Immature natural killer cell (primary cell): ENCODE measurements at regions not wholly inside any gene's neighbourhood (a gene's known extent, or its start where the extent isn't known, plus 50 kb on each side); places are given as distances from the start of the nearest gene placed in this dataset.

Experiments used
- DNase-seq, 3 donors: peaks; one replicate each; pipeline ENCODE4 v3.0.0; 2022; ENCODE audit warnings: mixed read lengths in 1 of 3
- H3K27ac Mint-ChIP-seq, 6 donors: one replicate each; pipeline ENCODE4 v1.8.0; 2020; ENCODE audit warnings: mixed read lengths in 6 of 6, mild to moderate bottlenecking in 5 of 6, inconsistent platforms in 4 of 6, moderate library complexity in 3 of 6
- H3K27me3 Mint-ChIP-seq, 3 donors: one replicate each; pipeline ENCODE4 v1.8.0; 2020 to 2021; ENCODE audit warnings: low read depth in 3 of 3, mild to moderate bottlenecking in 3 of 3, mixed read lengths in 3 of 3, moderate library complexity in 3 of 3, inconsistent platforms in 1 of 3
- H3K36me3 Mint-ChIP-seq, 3 donors: one replicate each; pipeline ENCODE4 v1.8.0; 2020; ENCODE audit warnings: mixed read lengths in 3 of 3, inconsistent platforms in 2 of 3, mild to moderate bottlenecking in 2 of 3
- H3K4me1 Mint-ChIP-seq, 2 donors: one replicate each; pipeline ENCODE4 v1.8.0; 2020; ENCODE audit warnings: inconsistent platforms in 2 of 2, mild to moderate bottlenecking in 2 of 2, mixed read lengths in 2 of 2, moderate library complexity in 1 of 2
- H3K4me3 Mint-ChIP-seq, 5 donors: one replicate each; pipeline ENCODE4 v1.8.0; 2020; ENCODE audit warnings: mild to moderate bottlenecking in 5 of 5, mixed read lengths in 5 of 5, inconsistent platforms in 3 of 5, moderate library complexity in 3 of 5
- H3K9me3 Mint-ChIP-seq, 6 donors: one replicate each; pipeline ENCODE4 v1.8.0; 2020; ENCODE audit warnings: mild to moderate bottlenecking in 6 of 6, mixed read lengths in 6 of 6, inconsistent platforms in 4 of 6, moderate library complexity in 3 of 6

DNA sequence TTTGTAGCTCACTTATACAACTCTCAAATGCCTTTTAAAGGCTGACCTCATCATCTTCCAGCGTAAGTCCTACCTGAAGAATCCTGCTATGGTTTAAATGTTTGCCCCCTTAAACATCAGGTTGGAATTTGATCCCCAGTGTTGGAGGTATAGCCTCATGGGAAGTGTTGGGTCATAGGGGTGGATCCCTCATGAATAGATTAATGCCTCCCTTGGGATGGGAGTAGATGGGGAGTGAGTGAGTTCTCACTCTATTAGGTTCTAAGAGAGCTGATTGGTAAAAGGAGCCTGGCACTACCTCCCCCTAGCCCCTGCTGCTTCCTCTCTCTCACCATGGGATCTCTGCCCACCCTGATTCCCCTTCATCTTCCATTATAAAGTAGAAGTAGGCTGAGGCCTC lies 285.6 kb downstream of the FZD1 start:
- Mint-ChIP-seq H3K36me3 (no peaks in the 10 kb centered on the region), H3K4me3 (no peak overlapping the region), H3K27me3 (peaks cover 0 to 3% (median 0%) of the 10 kb centered on the region in 3 donors), H3K9me3 (peaks cover 2 to 20% (median 3%) of the 10 kb centered on the region in 6 donors), H3K27ac (no peak overlapping the region), H3K4me1 (no peaks in the 10 kb centered on the region)
- no peak for DNase-seq

DNA sequence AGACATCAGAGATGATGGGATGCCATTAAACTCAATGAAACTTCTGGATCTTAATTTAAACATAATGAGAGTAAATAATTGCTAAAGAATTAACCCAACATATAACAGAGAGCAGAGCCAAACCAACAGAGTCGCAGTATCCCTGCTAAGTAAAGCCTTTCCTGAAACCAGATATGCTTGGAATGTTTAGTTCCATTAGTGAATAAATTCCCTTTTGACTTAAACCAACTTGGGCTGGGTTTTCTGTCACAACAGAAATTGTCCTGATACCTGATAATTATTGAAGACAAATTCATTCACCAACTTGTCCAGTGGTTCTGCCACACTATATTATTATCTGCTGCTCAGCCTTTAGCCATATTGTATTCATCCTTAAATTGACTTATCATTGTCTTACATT lies 286.7 kb downstream of the FZD1 start:
- no peak overlapping the region for H3K27ac Mint-ChIP-seq
- DNase-seq, result no peak
- peaks cover 0 to 25% (median 4%) of the 10 kb centered on the region in 6 donors for H3K9me3 Mint-ChIP-seq
- H3K27me3 Mint-ChIP-seq, result peaks cover 0 to 3% (median 0%) of the 10 kb centered on the region in 3 donors
- no peaks in the 10 kb centered on the region for H3K4me1 Mint-ChIP-seq
- no peaks in the 10 kb centered on the region for H3K36me3 Mint-ChIP-seq
- no peak overlapping the region for H3K4me3 Mint-ChIP-seq

DNA sequence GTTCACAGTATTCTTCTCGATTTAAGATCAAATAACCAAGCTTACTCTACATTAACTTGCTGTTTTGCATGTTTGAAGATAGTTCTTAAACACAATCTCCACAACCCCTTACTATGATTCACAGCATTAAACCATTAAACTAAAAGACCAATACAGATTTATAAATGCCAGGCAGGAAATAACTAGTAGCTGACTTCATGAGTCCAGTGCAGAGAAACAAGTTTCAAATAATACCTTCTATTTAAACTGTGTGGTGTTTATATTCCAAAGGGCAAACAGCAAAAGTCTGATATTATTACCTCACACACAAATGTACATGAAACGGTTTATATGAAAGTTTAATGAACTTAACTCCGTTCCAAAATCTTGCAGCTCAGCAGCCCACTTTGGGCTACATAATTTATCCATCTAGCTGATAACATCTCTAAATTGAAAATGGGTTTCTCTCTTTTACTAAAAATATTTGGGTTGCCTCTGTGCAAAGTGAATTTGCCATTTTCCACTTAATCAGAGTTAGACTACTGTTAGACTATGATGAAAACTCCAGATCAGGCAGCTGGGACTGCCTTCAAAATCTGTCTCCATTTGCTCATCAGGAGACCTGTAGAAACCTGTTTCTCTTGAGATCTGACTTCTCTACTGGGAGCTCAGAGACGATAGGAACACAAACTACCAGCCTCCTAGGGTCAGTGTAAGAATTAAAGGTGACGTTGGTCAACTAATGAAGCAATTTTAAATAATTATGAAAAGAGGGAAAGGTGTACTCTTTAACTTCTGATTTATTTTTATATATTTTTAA lies 287.3 kb downstream of the FZD1 start:
- Mint-ChIP-seq H3K27me3 (no peaks in the 10 kb centered on the region), H3K4me1 (no peaks in the 10 kb centered on the region), H3K27ac (no peak overlapping the region), H3K9me3 (peaks cover 0 to 25% (median 4%) of the 10 kb centered on the region in 6 donors), H3K4me3 (no peak overlapping the region), H3K36me3 (no peaks in the 10 kb centered on the region)
- DNase-seq, result no peak

DNA sequence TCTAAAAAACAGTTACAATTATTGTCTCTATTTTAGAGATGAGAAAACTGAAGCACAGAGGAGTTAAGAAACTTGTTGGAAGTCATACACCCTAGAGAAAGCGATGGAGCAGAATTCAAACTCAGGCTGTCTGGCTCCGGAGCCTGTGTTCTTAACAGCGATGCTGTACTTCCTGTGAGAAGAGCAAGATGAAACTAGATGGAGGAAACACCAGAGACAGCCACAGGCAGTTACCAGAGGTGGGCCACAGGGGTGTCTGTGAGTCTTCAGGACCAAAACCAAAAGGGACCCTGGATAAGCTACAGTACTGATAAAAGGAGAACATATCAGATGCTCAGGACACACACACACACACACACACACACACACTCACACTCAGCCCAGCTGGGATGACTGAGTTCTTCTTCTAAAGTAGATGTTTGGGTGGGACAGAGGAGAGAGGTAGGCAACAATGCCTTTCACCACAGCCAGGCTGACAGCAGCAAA lies 289.2 kb downstream of the FZD1 start:
- no peak overlapping the region for H3K27ac Mint-ChIP-seq
- peaks cover 0 to 41% (median 6%) of the 10 kb centered on the region in 6 donors for H3K9me3 Mint-ChIP-seq
- no peak overlapping the region for H3K4me3 Mint-ChIP-seq
- DNase-seq, result no peak
- H3K27me3 Mint-ChIP-seq, result no peaks in the 10 kb centered on the region
- H3K4me1 Mint-ChIP-seq, result no peaks in the 10 kb centered on the region
- H3K36me3 Mint-ChIP-seq, result no peaks in the 10 kb centered on the region

DNA sequence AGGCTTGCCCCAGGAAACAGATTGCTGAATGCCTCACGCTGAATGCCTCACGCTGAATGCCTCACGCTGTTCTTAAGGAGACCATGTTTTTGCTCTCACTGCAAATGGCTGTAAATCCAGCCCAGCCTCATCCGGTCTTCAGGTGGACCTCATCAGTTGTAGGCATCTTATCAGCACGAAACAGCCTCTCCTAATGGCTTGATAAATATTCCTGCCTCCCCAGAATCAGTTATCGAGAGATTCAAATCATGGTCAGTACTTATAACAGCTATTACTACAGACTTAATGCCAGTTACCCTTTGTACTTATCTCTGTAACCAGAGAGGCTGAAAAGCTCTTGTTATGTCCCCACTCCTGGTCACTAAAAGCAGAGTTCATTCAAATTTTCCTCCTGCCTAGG lies 290.6 kb downstream of the FZD1 start:
- no peak overlapping the region for H3K27ac Mint-ChIP-seq
- DNase-seq, result no peak
- H3K36me3 Mint-ChIP-seq, result no peaks in the 10 kb centered on the region
- no peaks in the 10 kb centered on the region for H3K4me1 Mint-ChIP-seq
- no peak overlapping the region for H3K4me3 Mint-ChIP-seq
- H3K27me3 Mint-ChIP-seq, result no peaks in the 10 kb centered on the region
- H3K9me3 Mint-ChIP-seq, result peaks cover 0 to 53% (median 8%) of the 10 kb centered on the region in 6 donors

DNA sequence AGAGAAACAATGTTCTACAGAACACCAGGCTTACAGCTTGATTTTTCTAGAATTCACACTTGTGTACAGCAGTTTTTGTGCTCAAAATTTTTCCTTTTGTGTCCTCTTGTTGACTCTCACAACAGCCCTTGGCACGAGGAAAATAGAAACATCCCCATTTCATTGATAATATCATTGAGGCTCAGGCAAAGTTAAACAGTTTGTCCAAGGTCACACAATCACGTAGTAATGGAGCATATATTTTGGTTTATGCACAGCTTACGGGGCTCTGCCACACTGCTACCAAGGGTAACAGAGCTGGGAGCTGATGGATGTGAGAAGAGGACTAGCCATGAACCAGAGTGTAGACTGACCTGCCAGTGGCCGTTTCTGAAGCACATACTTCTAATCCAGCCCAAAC lies 292.0 kb downstream of the FZD1 start:
- Mint-ChIP-seq H3K27ac (no peak overlapping the region), H3K9me3 (peaks cover 0 to 61% (median 10%) of the 10 kb centered on the region in 6 donors), H3K36me3 (no peaks in the 10 kb centered on the region), H3K4me1 (no peaks in the 10 kb centered on the region), H3K4me3 (no peak overlapping the region), H3K27me3 (peaks cover 0 to under 1% (median 0%) of the 10 kb centered on the region in 3 donors)
- no peak for DNase-seq

DNA sequence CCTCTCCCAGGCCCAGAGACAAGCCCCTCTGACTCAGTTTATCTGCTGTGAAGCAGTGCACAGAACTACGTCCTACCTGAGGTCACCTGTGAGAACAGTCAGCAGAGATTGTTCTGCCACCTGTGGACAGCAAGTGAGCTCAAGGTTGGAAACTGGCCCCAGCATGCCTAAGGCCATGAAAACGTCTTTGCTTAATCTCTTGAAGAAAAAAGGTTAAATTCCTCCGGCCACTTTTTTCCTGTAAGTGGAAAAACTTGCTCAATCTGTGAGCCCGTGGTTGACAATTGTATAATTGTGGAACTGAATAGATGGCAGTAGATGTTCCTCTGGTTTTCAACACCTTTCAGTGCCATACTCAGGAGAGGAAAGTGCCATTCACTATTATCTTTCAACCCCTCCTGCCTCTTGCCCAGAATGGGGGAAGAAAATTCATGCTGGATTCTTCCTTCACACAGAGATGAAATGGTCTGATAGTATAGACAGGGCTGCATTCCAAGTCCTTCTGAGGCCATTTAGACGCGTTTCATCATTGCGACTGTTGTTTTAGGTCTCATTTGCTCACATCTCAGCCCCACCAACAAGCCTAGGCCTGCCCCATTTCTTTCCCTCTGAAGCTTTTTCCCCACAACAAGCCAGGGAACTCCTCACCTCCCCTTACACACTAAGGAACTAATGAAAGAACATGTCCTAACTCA lies 292.9 kb downstream of the FZD1 start:
- H3K4me1 Mint-ChIP-seq, result no peaks in the 10 kb centered on the region

DNA sequence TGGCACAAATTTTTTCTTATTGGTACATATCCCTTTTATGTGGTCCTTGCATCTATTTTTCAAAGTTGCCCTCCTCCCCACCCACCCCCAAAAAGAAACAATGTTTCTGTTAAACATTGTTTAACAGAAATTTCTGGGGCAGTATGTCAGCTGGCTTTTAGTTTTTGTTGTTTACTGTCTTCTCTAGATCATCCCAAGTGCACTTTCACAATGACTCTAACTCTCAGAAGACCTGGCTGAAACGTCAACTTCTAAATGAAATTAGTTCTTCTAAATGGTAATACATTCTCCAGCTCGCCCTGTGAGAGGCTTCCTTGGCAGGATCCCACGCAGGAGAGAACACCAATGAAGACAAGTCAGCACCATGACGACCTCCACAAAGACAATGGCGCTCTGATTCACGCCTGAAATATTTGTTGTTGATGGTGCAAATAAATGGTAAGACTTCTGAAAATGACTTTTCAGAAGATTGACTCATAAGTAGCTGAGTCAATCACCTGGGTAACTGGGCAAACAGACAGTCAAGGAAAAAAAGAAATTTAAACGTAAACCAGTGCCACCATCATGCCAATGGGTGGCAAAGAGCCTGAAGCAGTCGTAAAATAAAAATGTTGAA lies 293.7 kb downstream of the FZD1 start:
- peaks cover 0 to 3% (median 2%) of the 10 kb centered on the region in 3 donors for H3K27me3 Mint-ChIP-seq
- no peak overlapping the region for H3K27ac Mint-ChIP-seq
- H3K36me3 Mint-ChIP-seq, result no peaks in the 10 kb centered on the region

More for the DNA sequence above, 292.9 kb downstream of the FZD1 start:
- no peak overlapping the region for H3K4me3 Mint-ChIP-seq
- peaks cover 0 to 2% (median 0%) of the 10 kb centered on the region in 3 donors for H3K27me3 Mint-ChIP-seq
- H3K36me3 Mint-ChIP-seq, result no peaks in the 10 kb centered on the region
- peaks cover 0 to 62% (median 9%) of the 10 kb centered on the region in 6 donors for H3K9me3 Mint-ChIP-seq
- DNase-seq, result no peak
- H3K27ac Mint-ChIP-seq, result no peak overlapping the region

DNA sequence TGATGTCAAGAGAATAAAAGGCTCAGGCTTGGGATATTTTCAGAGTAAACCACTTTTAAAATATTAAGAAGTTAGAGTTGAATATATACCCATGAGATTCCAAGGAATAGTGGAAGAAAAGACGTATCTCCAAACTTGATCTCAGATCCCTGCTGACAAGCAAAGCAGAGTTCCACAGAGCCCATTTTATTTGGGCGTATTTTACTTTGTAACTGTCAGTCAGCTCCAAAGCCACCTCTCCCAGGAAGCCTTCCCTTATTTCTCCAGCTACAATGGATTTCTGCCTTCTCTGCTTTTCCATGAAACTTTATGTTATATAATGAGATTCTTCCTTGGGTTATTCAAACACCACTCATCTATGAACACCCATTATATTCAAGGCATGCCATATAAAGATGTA lies 295.7 kb downstream of the FZD1 start:
- no peak overlapping the region for H3K4me3 Mint-ChIP-seq
- peaks cover 0 to 3% (median 2%) of the 10 kb centered on the region in 3 donors for H3K27me3 Mint-ChIP-seq
- peaks cover 0 to 68% (median 11%) of the 10 kb centered on the region in 6 donors for H3K9me3 Mint-ChIP-seq
- no peak overlapping the region for H3K27ac Mint-ChIP-seq
- no peak for DNase-seq
- no peaks in the 10 kb centered on the region for H3K4me1 Mint-ChIP-seq
- no peaks in the 10 kb centered on the region for H3K36me3 Mint-ChIP-seq

More for the DNA sequence above, 293.7 kb downstream of the FZD1 start:
- Mint-ChIP-seq H3K4me1 (no peaks in the 10 kb centered on the region), H3K4me3 (no peak overlapping the region), H3K9me3 (peaks cover 0 to 69% (median 12%) of the 10 kb centered on the region in 6 donors)
- no peak for DNase-seq

DNA sequence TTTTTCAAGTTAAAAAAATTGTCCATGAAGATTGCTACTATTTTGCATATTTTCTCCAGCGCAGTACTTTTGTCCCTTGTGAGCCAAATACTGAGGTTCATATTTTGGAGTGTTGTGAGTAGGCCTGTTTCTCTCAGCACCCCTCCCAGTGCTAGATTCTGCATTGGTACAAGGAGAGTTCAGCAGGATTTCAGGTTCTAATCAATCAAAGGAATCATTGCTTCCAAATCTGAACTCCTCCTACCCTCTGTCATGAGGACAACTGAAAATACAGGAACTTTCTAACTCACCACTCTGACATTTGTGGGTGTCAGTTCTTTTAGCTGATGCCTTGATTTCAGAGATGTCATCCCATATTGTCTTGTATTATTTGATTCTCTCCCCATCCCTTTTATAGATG lies 299.9 kb downstream of the FZD1 start:
- Mint-ChIP-seq H3K27ac (no peak overlapping the region), H3K9me3 (peaks cover 2 to 80% (median 18%) of the 10 kb centered on the region in 6 donors), H3K27me3 (peaks cover 0 to 3% (median 2%) of the 10 kb centered on the region in 3 donors), H3K4me1 (no peaks in the 10 kb centered on the region), H3K36me3 (peaks cover 0 to 4% (median 0%) of the 10 kb centered on the region in 3 donors), H3K4me3 (no peak overlapping the region)
- DNase-seq, result no peak

DNA sequence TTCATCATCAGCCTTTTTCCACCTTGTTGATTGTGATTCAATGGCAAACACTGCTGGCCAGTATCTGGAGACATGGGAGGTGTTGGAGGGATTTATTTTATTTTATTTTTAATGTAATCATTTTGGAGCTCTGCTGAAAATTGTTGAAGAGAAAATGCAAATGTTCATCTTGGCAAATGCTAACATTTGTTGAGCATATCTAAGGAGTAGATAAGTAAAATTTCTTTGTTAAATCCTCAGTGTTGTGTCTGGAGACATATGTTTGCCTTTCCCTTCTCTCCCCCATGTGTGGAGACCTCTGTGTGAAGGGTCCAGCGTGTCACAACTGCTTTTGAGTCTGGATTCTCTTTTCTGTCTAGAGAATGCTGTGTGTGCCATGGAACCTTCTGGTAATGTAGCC lies 300.3 kb downstream of the FZD1 start:
- no peaks in the 10 kb centered on the region for H3K4me1 Mint-ChIP-seq
- peaks cover 0 to 3% (median 2%) of the 10 kb centered on the region in 3 donors for H3K27me3 Mint-ChIP-seq
- H3K27ac Mint-ChIP-seq, result no peak overlapping the region
- H3K9me3 Mint-ChIP-seq, result peaks cover 2 to 79% (median 20%) of the 10 kb centered on the region in 6 donors
- H3K4me3 Mint-ChIP-seq, result no peak overlapping the region
- H3K36me3 Mint-ChIP-seq, result peaks cover 0 to 4% (median under 1%) of the 10 kb centered on the region in 3 donors
- DNase-seq, result no peak

DNA sequence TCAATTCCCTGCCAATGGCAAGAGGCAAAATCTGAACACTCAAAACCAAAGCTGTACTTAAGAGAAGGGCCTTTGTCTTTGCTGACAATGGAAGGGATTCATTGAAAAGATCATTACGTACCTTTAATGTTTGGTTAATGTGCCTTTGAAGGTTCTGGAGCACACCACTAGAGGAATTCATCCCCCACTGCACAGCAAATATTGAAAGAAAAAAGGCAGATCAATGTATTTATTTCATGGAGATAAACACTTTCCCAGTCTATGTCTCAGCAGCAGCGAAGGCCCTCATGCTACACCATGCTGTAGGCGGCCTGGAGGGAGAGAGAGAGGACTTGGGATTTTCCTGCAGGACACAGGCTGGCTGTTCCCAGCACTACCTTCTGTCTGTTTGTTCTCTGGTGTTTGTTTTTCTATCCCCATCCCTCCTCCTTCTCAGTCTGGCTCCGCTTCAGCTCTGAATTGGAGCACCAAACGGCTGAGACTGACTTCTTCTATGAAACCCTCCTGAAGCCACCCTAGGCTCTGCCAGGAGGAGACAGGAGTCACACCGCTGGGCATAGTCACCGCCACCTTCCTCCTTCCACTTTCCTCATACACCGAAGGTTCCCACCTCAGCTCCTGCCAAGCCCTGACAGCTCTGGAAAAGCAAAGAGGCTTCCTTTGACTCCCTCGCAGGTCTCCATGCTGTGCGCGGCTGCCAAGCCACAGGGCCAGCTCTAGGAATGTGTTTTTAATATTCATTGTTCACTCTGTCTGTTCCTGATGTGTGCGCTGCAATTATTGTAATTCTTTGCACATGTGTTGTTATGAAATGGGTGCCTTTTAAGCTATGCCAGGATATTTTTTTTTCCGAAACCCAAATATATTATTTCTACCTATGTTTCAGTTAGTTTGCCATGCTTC lies 301.5 kb downstream of the FZD1 start:
- H3K27ac Mint-ChIP-seq, result no peak overlapping the region
- H3K4me1 Mint-ChIP-seq, result no peaks in the 10 kb centered on the region
- peaks cover 0 to 3% (median 2%) of the 10 kb centered on the region in 3 donors for H3K27me3 Mint-ChIP-seq
- H3K4me3 Mint-ChIP-seq, result no peak overlapping the region
- H3K36me3 Mint-ChIP-seq, result peaks cover 0 to 4% (median 4%) of the 10 kb centered on the region in 3 donors
- no peak for DNase-seq
- peaks cover 2 to 80% (median 21%) of the 10 kb centered on the region in 6 donors for H3K9me3 Mint-ChIP-seq

DNA sequence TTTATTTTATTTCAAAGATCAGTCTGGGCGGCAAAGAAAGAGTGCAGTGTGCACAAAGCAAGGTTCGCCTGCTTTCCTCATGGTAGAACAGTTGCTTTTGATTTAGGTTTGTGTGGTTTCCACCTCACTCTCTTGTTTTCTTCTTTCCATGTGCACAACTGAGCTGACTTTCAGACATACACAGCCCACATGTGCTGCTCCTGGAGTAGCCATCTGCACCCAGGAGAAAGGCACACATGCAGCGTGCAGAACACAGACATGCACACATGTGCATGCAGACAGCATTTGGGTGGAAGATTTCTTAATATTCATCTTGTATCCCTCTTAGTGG lies 302.1 kb downstream of the FZD1 start:
- peaks cover 2 to 74% (median 21%) of the 10 kb centered on the region in 6 donors for H3K9me3 Mint-ChIP-seq
- H3K27me3 Mint-ChIP-seq, result peaks cover 0 to 3% (median under 1%) of the 10 kb centered on the region in 3 donors
- peaks cover 0 to 4% (median 4%) of the 10 kb centered on the region in 3 donors for H3K36me3 Mint-ChIP-seq
- no peaks in the 10 kb centered on the region for H3K4me1 Mint-ChIP-seq
- no peak overlapping the region for H3K27ac Mint-ChIP-seq
- no peak overlapping the region for H3K4me3 Mint-ChIP-seq
- DNase-seq, result no peak
